ENCODE measurements at regions not wholly inside any gene's neighbourhood (a gene's known extent, or its start where the extent isn't known, plus 50 kb on each side); places are given as distances from the start of the nearest gene placed in this dataset.
"Not testable (repeated sequence)": the region's sequence is repeated elsewhere in the genome, so short reads cannot be mapped to it uniquely, and the experiment has no call there.

DNA sequence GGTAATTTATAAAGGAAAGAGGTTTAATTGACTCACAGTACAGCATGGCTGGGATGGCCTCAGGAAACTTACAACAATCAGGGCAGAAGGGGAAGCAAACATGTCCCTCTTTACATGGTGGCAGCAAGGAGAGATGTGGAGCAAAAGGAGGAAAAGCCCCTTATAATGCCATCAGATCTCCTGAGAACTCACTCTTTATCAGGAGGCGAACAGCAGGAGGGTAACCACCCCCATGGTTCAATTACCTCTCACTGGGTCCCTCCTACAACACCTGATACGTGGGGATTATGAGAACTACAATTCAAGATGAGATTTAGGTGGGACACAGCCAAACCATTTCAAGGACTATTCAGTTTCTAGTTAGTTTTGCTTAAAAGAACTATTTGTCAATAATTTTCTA is 453.3 kb downstream of the C12orf50 start:
- no peak for DNase-seq (ENCODE audit: low spot score)

DNA sequence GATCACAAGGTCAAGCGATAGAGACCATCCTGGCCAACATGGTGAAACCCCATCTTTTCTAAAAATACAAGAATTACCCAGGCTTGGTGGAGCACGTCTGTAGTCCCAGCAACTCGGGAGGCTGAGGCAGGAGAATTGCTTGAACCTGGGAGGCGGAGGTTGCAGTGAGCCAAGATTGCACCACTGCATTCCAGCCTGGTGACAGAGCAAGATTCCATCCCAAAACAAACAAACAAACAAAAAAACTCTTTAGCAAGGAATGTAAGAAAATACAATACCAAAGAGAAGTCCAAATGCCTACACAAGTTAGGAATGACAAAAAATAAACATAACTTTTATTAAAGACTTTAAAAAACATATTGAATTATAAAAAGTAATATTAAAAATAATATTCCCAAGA is 462.3 kb downstream of the C12orf50 start:
- not testable (repeated sequence) for DNase-seq (ENCODE audit: low spot score)

DNA sequence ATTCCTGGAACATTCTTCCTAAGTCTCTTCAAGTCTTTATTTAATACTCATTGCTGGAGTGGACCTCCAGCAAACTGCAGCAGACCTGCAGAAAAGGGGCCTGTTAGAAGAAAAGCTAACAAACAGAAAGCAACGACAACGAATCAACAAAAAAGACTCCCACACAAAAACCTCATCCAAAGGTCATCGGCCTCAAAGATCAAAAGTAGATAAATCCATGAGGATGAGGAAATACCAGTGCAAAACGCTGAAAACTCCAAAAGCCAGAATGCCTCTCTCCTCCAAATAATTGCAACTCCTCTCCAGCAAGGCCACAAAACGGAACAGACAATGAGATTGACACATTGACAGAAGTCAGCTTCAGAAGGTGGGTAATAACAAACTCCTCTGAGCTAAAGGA is 472.2 kb downstream of the C12orf50 start:
- no peak for DNase-seq (ENCODE audit: low spot score)

DNA sequence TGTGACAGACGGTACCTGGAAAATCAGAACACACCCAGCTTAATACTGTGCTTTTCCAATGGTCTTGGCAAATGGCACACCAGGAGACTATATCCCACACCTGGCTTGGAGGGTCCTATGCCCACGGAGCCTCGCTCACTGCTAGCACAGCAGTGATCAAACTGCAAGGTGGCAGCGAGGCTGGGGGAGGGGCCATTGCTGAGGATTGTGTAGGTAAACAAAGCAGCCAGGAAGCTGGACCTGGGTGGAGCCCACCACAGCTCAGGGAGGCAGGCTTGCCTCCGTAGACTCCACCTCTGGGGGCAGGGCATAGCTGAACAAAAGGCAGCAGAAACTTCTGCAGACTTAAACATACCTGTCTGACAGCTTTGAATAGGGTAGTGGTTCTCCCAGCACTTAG is 498.0 kb downstream of the C12orf50 start:
- not testable (repeated sequence) for DNase-seq (ENCODE audit: low spot score)

DNA sequence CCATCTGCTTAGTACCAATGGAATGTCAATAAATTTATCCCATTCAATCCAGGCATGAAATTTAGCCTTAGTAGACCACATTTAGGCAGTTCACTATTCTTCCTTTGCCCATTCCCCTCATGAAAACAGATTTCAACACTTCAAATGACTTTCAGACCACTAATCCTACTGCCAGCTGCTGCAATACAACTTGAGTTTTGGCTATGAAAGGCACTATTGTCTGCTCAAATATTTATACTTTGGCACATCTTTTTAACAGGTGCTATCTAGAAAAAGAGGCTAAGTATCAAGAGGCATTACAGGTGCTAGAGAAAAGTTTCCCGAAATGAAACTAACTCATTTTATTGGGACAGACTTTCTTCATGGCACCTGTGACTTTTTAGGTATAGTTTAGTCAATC is 499.8 kb downstream of the C12orf50 start:
- DNase-seq (ENCODE audit: low spot score), result no peak

DNA sequence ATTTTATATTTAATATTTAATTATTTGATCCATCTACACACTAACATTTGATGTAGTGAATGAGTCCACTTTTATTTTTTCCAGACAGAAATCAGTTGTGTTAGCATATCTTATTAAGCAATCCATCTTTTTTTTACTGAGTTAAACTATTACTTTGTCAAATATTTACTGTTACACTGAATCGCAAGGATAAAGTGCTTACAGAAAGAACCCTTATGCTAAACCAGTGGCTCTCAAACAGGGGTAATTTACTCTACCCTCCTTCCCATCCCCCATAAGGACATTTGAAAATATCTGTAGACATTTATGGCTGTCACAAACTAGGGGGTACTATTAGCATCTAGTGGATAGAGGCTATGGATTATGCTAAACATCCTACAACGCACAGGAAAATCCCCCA is 508.2 kb downstream of the C12orf50 start:
- DNase-seq (ENCODE audit: low spot score), result no peak

DNA sequence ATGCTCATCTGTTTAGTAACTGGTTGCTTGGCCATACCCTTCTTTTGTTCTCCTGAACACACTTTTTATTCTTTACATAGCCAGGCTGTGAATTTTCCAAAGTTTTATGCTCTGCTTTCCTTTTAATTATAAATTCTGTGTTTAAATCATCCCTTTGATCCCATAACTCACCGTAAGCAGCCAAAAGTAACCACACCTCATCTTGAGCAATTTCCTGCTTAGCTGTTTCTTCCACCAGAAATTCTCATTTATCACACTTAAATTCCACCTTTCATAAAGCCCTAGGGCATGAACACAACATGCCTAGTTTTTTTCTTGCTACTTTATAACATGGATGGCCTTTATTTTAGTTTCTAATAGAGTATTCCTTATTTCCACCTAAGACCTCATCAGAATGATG is 510.7 kb downstream of the C12orf50 start:
- no peak for DNase-seq (ENCODE audit: low spot score)

DNA sequence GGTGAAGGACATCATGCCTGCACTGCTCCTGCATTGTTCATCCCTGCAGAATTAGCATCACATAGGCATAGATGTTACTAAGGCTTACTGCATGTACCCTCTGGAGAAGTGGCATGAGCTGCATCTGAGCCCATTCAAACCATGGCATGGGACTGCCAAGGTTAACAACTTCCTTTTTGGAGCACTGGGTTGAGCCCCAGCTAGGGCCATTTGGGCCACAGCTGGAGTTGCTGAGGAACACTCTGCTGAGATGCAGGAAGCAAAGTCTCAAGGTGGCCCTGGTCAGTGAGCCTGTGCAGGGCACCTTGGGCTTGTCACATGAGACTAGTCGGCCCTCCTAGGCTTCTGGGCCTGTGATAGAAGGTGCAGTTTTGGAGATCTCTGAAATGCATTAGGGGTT is 511.2 kb downstream of the C12orf50 start:
- DNase-seq (ENCODE audit: low spot score), result no peak

DNA sequence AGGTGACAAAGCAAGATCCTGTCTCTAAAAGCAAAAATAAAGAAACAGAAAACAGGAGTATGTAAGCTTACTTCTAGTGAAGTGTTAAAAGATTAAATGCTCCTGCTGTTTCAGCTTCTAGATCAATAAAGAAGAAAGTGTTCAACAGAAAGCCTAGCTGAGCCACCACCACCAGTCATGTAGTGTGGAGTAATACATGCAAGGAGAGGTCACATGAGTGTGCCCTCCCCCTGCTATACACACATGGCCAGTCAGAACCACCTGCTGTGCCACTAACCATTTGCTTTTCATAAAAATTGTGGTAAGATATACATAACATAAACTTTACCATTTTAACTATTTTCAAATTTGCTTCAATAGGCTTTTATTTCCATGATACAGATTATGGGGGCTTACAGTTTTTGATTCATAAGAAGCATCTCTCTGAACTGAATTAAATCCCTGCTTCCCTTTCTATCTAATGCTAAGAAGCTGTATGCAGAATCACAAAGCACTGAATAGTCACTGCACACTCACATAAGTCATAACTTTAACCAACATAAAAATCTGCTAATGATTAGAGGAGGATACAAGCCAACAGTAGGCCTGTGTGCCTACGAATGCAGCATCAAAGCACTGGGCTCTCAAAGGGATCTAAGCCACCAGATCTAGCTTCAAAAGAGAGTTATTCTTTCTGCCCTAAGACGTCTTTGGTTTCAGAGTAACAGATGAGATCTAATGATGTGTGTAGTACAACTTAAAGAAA is 515.5 kb downstream of the C12orf50 start:
- DNase-seq (ENCODE audit: low spot score), result no peak

DNA sequence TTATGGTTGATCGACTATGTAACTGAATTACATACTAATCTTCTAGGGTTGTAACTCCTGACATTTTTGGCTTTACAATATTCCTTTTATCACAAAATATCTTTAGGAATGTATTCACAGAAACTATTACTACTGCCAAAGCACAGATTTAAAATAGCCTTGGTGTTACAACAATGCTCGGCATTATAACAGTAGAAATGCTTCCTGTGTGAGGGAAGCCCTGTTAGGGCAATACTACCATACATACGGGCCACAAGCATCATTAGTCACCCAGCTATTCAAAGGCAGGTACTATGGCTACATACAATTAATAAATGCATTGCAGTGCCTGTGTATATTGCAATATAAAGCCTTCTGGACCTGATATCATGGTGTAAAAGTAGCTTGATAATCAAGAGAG is 517.8 kb downstream of the C12orf50 start:
- no peak for DNase-seq (ENCODE audit: low spot score)

DNA sequence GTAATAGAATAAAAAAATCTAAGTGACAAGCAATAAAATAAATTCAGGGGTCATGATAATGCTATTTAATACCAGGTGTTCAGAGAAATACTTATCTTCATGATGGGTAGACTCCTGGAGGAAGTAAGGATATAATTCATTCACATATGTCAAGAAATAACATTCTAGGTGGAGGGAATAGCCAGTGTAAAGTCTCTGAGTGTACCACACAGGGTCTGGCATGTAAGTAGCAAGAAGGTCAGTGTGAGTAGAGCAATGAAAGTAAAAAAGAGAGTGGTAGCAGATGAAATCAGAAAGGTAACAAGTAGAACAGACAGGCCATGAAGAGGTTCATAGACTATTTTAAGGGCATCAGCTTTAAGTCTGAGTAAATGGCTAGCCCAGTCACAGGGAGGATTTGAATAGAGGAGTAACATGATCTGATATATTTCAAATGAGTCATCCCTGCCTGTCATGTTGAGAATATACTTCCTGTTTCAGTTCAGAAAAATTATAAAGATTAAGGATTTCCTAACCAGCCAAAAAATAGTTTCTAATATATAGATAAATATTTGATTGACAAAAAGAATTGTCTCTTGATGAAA is 519.9 kb downstream of the C12orf50 start:
- peak; percentile 3 for DNase-seq (ENCODE audit: low spot score)

DNA sequence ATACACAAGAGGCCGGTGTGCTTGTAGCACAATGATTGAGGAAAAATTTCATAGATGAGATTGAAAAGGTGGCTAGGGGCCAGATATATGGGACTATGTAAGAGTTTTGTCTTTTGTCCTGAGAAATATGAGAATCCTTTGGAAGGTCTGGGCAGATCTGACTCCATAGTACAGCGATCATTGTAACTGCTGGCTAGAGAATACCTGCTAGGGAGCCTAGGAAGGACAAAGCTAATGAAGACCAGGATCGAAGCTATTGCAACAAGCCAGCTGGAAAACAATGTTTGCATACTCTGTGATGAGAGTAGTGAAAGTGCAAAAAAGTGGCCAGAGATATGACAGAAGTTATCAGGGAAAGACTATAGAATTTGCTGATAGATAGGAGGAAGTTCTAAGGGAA is 537.6 kb downstream of the C12orf50 start:
- DNase-seq (ENCODE audit: low spot score), result no peak

DNA sequence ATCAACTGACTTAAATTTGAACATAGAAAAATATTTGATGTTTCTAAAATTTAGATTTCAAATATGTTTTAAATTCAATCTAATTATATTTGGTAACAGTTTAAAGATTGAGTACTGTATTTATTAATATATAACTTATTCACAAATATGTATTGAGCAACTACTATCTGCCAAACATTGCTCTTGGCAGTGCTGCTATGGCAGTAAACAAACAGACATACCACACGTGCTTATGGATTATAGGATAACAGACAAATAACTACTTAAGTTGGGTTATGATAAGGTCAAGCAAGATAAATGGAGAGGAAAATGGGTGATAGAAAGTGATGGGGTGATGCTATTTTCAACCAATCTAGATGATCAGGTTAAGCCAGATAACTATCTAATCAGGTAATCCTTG is 538.1 kb downstream of the C12orf50 start:
- DNase-seq (ENCODE audit: low spot score), result no peak

DNA sequence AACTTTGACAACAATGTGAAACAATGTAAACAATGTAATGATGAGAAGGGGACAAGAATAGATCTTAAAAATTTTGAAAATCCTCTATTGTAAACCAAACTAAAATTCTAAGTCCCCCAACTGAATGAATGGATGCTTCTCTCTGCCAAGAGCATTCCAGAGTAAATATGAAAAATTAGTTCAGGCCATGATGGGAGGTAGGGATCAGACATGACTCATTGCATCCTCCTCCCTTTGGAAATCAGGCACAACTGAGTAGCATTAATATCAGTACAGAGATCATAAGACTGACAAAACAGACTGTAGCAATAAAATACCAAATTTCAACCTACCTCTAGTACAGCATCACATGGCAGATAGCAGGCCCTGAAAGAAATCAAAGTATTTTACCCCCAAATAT is 559.9 kb downstream of the C12orf50 start:
- DNase-seq (ENCODE audit: low spot score), result no peak

DNA sequence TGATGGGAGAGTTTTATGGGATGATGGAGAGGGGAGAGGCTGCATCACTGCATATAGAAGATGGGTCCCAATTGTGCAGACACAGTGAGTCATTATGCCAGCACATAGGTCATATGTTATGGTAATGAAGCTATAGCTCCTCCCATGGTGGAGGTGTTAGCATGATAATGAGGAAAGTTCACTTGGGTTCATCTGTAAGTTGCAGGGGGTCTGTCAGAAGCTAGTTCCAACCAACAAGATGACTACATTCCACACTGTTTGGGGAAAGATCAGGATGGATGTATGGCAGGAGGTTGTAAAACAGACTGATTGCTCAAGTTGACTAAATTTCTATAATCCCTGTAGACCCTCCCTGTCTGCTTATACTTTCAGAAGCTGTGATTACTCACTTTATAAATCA is 561.3 kb downstream of the C12orf50 start:
- DNase-seq (ENCODE audit: low spot score), result no peak

DNA sequence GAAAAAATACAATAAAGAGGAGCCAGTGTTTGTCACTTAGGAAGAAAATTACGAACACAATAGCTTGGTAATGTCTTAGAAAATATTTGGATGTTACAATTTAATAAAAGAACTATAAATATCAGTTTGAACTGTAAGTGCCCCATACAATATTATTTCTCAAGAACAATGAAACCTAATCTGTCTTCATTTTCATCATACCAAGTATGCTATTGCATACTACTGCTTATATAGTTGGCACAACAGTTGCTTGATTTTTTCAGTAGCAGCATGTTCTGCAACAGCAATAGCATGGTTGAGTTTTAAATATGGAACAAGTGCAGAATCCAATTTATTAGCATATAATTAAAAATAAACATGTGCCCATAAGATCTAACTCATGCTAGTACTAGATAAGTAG is 564.6 kb downstream of the C12orf50 start:
- DNase-seq (ENCODE audit: low spot score), result no peak

DNA sequence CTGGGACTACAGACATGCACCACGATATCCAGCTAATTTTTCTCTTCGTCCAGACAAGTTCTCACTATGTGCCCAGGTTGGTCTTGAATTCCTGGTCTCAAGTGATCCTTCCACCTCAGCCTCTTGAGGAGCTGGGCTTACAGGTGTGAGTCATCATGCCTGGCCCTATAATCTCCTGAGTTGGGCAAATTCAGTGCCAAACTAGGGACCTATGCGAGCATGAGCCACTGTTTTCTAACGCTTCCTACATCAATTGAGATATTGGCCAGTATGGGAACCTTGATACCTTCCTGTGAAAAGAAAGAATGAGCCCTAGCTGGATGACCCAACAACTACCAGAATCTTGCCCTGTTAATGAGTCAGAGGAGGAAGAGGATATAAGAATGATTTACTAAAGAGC is 585.2 kb downstream of the C12orf50 start:
- DNase-seq (ENCODE audit: low spot score), result no peak

DNA sequence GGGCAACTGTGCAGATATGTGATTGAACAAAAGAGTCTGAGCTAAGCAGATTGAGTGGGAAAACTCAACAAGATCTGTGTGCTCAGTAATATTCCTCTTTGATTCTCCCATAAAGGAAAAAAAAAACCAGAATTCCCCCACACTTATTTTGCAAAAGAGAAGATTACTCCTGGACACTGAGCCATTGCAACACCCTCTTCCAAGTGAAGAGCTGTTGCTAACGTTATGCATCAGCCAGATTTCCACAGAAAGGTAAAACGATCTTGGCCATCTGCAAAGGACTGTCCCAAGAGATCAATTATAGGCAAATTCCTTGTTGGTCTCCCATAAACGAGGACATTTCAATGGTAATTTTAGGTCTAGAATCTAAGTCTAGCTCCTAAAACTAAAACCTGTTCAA is 587.7 kb downstream of the C12orf50 start:
- no peak for DNase-seq (ENCODE audit: low spot score)

DNA sequence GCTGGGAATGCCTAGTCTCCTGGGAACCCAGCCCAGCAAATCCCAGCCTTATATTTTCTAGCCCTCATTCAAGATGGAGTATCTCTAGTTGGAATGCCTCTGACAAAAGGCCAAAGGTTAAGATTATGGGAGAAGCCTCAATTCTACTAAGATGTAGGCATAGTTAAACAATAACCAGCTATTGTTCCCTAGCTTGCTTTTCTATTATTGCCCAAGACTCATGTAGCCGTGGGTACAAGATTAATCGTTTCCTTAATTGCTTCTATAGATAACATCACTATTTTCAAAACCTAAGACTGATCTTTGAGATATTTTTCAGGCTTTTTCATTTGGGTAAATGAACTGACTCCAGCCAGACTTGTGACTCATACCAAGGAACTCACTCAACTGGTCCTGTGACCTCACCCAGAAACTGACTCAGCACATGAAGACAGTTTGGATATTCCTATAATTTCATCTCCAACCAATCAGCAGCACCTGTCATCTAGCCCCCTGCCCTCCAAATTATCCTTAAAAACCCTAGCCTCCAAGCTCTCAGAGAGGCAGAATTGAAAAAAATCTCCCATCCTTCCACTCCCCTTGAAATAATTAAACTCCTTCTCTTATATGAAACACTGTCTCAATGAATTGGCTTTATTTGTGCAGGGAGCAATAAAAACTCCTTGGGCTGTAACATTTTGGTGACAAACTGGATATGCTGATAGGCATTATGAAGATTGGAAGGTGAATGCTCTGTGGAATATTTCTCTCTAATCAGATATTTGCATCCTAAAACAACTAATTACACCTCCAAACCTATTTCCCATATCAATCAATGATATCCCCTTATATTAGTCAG is 589.0 kb downstream of the C12orf50 start:
- no peak for DNase-seq (ENCODE audit: low spot score)

DNA sequence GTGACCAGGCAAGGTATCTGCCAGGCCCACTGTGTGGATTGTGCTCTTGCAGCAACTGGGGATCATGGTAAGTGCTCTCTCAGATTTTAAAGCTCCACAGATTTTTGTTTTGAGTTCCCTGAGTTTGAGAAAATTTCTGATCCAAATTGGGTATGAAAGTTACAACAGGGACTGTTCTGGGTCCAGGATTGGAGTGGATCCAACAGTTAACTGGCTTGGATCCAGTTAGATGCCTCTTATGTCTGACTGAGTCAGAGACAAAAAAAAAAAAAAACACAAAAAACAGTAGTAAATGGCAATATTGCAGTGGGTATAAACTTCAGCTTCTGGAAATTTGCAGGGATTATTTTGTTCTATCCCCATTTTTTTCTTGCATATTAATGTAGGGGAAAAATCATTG is 598.8 kb downstream of the C12orf50 start:
- DNase-seq (ENCODE audit: low spot score), result no peak

DNA sequence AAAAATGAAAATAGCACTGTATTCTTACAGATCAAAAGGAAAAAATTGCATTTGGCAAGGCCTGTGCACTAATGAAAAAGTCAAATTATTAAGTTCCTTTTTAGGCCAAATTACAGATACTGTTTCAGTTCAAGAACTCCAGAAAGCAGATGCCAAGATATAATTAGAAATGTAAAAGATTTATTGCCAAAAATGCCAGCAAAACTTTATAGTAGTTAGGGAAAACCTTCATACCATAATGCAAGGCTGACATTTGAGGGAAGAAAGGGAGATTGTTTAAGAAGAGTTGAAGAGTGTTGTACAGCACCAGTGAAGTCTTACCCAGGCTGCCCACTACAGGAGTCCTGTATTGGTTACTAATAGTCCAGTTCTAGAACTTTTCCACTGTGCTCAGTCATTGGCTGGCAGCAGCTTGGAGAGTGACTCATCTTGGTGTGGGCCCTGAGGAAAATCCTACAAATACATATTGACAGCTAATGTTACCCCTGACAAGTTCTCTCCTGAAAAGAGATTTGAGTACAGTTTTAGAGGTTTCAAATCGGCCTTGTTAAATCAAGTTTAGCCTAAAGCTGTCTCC is 600.4 kb downstream of the C12orf50 start:
- DNase-seq (ENCODE audit: low spot score), result no peak

DNA sequence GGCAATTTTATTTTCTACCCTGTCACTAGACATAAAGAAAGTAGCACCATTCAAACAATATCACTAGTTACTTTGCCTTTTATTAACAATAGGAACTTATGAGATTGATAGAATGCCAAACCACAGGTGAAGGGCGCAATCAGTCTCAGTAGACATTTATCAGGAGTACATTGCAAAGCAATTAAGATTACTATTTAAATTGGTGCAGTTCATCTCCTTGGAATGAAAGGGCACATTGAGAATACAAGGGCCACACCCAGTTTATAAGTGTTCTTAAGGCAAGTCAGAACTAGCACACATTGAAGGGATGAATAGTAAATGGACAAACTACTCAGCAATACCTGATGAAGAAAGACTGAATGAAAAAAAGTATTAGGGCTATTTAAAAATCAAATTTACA is 601.4 kb downstream of the C12orf50 start:
- DNase-seq (ENCODE audit: low spot score), result no peak

All from NAMALWA (cell line).